ENCODE measurements at regions not wholly inside any gene's neighbourhood (a gene's known extent, or its start where the extent isn't known, plus 50 kb on each side); places are given as distances from the start of the nearest gene placed in this dataset.

- no peak for DNase-seq (ENCODE audit: extremely low spot score, unreplicated experiment)
- Mint-ChIP-seq H3K27me3 (ENCODE audit: unreplicated experiment) (no peaks in the 10 kb centered on the region), H3K36me3 (ENCODE audit: unreplicated experiment) (no peaks in the 10 kb centered on the region)
These were observed 189.4 kb upstream of the NCAM1 start for GRCh38 chr11:112771851-112772250.

GRCh38 chr11:112773264-112773663 lies 188.0 kb upstream of the NCAM1 start:
- TF ChIP-seq, protein P1, sequence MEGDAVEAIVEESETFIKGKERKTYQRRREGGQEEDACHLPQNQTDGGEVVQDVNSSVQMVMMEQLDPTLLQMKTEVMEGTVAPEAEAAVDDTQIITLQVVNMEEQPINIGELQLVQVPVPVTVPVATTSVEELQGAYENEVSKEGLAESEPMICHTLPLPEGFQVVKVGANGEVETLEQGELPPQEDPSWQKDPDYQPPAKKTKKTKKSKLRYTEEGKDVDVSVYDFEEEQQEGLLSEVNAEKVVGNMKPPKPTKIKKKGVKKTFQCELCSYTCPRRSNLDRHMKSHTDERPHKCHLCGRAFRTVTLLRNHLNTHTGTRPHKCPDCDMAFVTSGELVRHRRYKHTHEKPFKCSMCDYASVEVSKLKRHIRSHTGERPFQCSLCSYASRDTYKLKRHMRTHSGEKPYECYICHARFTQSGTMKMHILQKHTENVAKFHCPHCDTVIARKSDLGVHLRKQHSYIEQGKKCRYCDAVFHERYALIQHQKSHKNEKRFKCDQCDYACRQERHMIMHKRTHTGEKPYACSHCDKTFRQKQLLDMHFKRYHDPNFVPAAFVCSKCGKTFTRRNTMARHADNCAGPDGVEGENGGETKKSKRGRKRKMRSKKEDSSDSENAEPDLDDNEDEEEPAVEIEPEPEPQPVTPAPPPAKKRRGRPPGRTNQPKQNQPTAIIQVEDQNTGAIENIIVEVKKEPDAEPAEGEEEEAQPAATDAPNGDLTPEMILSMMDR (IDR thresholded peaks at IDR 0.05) = no peak
- Mint-ChIP-seq H3K9me3 (ENCODE audit: unreplicated experiment) (no peaks in the 10 kb centered on the region), H3K36me3 (ENCODE audit: unreplicated experiment) (no peaks in the 10 kb centered on the region), H3K27me3 (ENCODE audit: unreplicated experiment) (no peaks in the 10 kb centered on the region), H3K4me1 (ENCODE audit: unreplicated experiment) (no peaks in the 10 kb centered on the region), H3K4me3 (ENCODE audit: unreplicated experiment) (no peak overlapping the region), H3K27ac (ENCODE audit: unreplicated experiment) (no peak overlapping the region)
- DNase-seq (ENCODE audit: extremely low spot score, unreplicated experiment) = no peak

More at GRCh38 chr11:112771851-112772250, 189.4 kb upstream of the NCAM1 start:
- no peaks in the 10 kb centered on the region for H3K4me1 Mint-ChIP-seq (ENCODE audit: unreplicated experiment)
- no peak overlapping the region for H3K27ac Mint-ChIP-seq (ENCODE audit: unreplicated experiment)
- H3K9me3 Mint-ChIP-seq (ENCODE audit: unreplicated experiment) = no peaks in the 10 kb centered on the region
- TF ChIP-seq, protein P1 (IDR thresholded peaks at IDR 0.05) = no peak
- no peak overlapping the region for H3K4me3 Mint-ChIP-seq (ENCODE audit: unreplicated experiment)

DNA sequence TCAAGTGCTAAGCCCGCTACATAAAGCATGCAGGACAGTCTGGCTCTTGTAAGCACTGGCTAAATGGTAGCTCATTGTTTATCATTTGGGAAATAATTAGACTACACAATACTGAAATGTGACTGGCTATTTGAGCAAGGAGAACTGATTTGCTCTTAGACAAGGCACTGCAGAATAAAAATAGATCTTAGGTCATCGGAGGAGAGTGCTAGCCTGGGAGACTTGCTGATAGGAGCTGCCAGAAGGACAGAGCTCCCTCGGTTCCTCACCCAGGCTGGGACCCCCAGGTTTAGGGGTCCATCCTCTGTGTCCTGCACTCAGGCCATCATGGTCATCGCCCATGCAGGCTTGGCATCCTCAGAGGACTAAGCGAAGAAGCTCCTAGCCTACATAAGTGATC lies 184.4 kb upstream of the NCAM1 start:
- Mint-ChIP-seq H3K36me3 (ENCODE audit: unreplicated experiment) (no peaks in the 10 kb centered on the region), H3K4me3 (ENCODE audit: unreplicated experiment) (no peak overlapping the region), H3K27ac (ENCODE audit: unreplicated experiment) (no peak overlapping the region), H3K9me3 (ENCODE audit: unreplicated experiment) (no peaks in the 10 kb centered on the region), H3K27me3 (ENCODE audit: unreplicated experiment) (no peaks in the 10 kb centered on the region), H3K4me1 (ENCODE audit: unreplicated experiment) (no peaks in the 10 kb centered on the region)
- DNase-seq (ENCODE audit: extremely low spot score, unreplicated experiment) = no peak
- TF ChIP-seq, protein P1 (IDR thresholded peaks at IDR 0.05) = no peak

- H3K27me3 Mint-ChIP-seq (ENCODE audit: unreplicated experiment) = no peaks in the 10 kb centered on the region
- H3K36me3 Mint-ChIP-seq (ENCODE audit: unreplicated experiment) = no peaks in the 10 kb centered on the region
- TF ChIP-seq, protein P1 (IDR thresholded peaks at IDR 0.05) = no peak
- no peak overlapping the region for H3K4me3 Mint-ChIP-seq (ENCODE audit: unreplicated experiment)
- H3K9me3 Mint-ChIP-seq (ENCODE audit: unreplicated experiment) = no peaks in the 10 kb centered on the region
- no peaks in the 10 kb centered on the region for H3K4me1 Mint-ChIP-seq (ENCODE audit: unreplicated experiment)
- DNase-seq (ENCODE audit: extremely low spot score, unreplicated experiment) = no peak
- no peak overlapping the region for H3K27ac Mint-ChIP-seq (ENCODE audit: unreplicated experiment)
These were observed 183.9 kb upstream of the NCAM1 start for GRCh38 chr11:112777283-112777751.

DNA sequence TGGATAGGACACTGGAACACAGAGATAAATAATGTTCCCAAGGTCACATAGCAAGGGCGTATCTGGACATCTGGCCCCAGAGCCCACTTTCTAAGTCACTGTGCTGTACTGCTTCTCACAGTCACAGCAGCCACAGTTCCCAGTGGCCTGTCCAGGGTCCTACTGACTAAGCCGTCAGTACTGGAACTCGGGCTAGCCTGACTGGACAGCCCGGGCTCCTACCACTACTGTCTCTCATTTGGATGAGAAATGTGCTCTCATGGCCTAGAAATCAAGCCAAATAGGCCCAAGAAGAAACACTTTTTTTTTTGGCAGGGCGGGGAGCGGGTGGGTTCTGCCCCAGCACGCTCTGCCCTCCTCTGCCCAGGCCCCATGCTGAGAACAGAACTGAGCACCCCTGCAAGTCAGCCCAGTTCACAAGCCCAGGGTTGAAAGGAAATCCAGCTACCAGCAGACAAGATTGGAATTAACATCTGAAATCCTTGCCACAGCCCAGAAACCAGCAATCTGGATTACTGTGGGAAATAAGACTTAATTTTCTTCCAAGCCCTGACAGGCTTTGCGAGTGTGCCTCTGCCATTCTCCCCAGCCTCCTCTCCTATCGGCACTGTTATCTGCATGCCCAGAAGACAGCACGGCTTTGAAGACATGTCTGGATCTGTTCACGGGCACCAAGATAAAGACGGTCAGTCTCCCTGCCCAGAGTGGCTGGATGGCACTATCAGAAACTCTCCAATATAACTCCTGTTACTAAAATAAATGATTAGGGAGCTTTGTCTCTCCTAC lies 182.9 kb upstream of the NCAM1 start:
- no peak for DNase-seq (ENCODE audit: extremely low spot score, unreplicated experiment)
- no peaks in the 10 kb centered on the region for H3K36me3 Mint-ChIP-seq (ENCODE audit: unreplicated experiment)
- no peaks in the 10 kb centered on the region for H3K4me1 Mint-ChIP-seq (ENCODE audit: unreplicated experiment)
- no peaks in the 10 kb centered on the region for H3K27me3 Mint-ChIP-seq (ENCODE audit: unreplicated experiment)
- no peak overlapping the region for H3K4me3 Mint-ChIP-seq (ENCODE audit: unreplicated experiment)
- TF ChIP-seq, protein P1 (IDR thresholded peaks at IDR 0.05) = no peak
- no peak overlapping the region for H3K27ac Mint-ChIP-seq (ENCODE audit: unreplicated experiment)
- no peaks in the 10 kb centered on the region for H3K9me3 Mint-ChIP-seq (ENCODE audit: unreplicated experiment)
